Mammary epithelial cell (primary cell): ENCODE measurements at regions not wholly inside any gene's neighbourhood (a gene's known extent, or its start where the extent isn't known, plus 50 kb on each side); places are given as distances from the start of the nearest gene placed in this dataset.

ENCODE experiments used
- EZH2 ChIP-seq: IDR thresholded peaks from 2 replicates; pipeline ENCODE4 v1.6.1; 2012; ENCODE audit warnings: low read length, inconsistent platforms, borderline replicate concordance
- TF ChIP-seq, protein P1 (sequence below), 2 donors: IDR thresholded peaks in 1 of 2; conservative IDR thresholded peaks in 1 of 2; 2 replicates each; pipeline ENCODE4 v1.5.1; 2011 to 2012; ENCODE audit warnings: inconsistent platforms in 2 of 2, low read length in 2 of 2, mild to moderate bottlenecking in 2 of 2, control low read depth in 1 of 2, low read depth in 1 of 2; ENCODE audit not compliant: insufficient read depth in 1 of 2; ENCODE audit errors: extremely low read depth in 1 of 2

DNA sequence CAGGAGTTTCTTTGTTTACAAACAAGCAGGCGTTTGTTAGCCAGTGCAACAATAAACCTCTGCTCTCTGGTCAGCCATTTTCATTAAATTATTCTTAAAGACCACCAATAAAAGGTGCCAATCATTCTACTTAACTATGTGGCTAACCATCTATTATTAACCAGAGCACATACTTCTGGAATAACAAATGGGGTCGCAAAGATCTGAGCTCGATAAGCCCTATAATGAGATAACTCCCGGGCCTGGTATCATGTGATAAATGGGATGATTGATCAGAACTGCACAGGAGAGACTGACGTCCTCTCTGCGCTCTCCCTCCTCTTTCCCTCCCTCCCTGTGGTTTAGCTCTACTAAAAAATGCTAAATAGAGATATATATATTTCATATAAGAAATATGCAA lies 488.2 kb downstream of the NTRK2 start:
- TF ChIP-seq, protein P1, sequence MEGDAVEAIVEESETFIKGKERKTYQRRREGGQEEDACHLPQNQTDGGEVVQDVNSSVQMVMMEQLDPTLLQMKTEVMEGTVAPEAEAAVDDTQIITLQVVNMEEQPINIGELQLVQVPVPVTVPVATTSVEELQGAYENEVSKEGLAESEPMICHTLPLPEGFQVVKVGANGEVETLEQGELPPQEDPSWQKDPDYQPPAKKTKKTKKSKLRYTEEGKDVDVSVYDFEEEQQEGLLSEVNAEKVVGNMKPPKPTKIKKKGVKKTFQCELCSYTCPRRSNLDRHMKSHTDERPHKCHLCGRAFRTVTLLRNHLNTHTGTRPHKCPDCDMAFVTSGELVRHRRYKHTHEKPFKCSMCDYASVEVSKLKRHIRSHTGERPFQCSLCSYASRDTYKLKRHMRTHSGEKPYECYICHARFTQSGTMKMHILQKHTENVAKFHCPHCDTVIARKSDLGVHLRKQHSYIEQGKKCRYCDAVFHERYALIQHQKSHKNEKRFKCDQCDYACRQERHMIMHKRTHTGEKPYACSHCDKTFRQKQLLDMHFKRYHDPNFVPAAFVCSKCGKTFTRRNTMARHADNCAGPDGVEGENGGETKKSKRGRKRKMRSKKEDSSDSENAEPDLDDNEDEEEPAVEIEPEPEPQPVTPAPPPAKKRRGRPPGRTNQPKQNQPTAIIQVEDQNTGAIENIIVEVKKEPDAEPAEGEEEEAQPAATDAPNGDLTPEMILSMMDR (conservative IDR thresholded peaks at IDR 0.05 in 1 of 2, IDR thresholded peaks at IDR 0.05 in 1 of 2; ENCODE audit: extremely low read depth in 1 of 2, insufficient read depth in 1 of 2, low read depth in 1 of 2, low read length in 2 of 2): no peak
- TF ChIP-seq EZH2: no peak
